SJCRH30 (cell line): ENCODE measurements at regions not wholly inside any gene's neighbourhood (a gene's known extent, or its start where the extent isn't known, plus 50 kb on each side); places are given as distances from the start of the nearest gene placed in this dataset.

Experiments
- DNase-seq, 2 experiments: peaks; one replicate each; pipeline ENCODE4 v3.0.0-alpha.2; 2015 to 2020
- H3K27ac ChIP-seq: fragments of 250-450 bp; sonication (Bioruptor Pico); 2 replicates; pipeline ENCODE4 v1.5.1; 2020; ENCODE audit warnings: mild to moderate bottlenecking, moderate library complexity
- H3K27me3 ChIP-seq: fragments of 250-450 bp; sonication (Bioruptor Pico); 2 replicates; pipeline ENCODE4 v1.5.1; 2020; ENCODE audit warnings: mild to moderate bottlenecking, moderate library complexity
- H3K36me3 ChIP-seq: fragments of 250-450 bp; sonication (Bioruptor Pico); 2 replicates; pipeline ENCODE4 v1.5.1; 2020; ENCODE audit warnings: mild to moderate bottlenecking, moderate library complexity
- H3K4me1 ChIP-seq: fragments of 250-450 bp; sonication (Bioruptor Pico); 2 replicates; pipeline ENCODE4 v1.5.1; 2020; ENCODE audit warnings: mild to moderate bottlenecking, moderate library complexity
- H3K4me3 ChIP-seq: fragments of 250-450 bp; sonication (Bioruptor Pico); 2 replicates; pipeline ENCODE4 v1.5.1; 2020; ENCODE audit warnings: mild to moderate bottlenecking, moderate library complexity
- H3K9me3 ChIP-seq: fragments of 250-450 bp; sonication (Bioruptor Pico); replicated peaks from 2 replicates; pipeline ENCODE4 v1.5.1; 2020; ENCODE audit warnings: mild to moderate bottlenecking, moderate library complexity

- H3K27me3 ChIP-seq: no peaks in the 10 kb centered on the region; the same call in 1 of the 2 replicates
- no peaks in the 10 kb centered on the region for H3K9me3 ChIP-seq
- no peak for DNase-seq
Observed at GRCh38 chr11:70710192-70710591, 311.9 kb downstream of the CTTN start.

GRCh38 chr11:70710601-70711000, 312.3 kb downstream of the CTTN start:
- H3K27ac ChIP-seq: no peak overlapping the region
- H3K9me3 ChIP-seq: no peaks in the 10 kb centered on the region
- H3K4me1 ChIP-seq: no peaks in the 10 kb centered on the region
- H3K27me3 ChIP-seq: no peaks in the 10 kb centered on the region; the same call in 1 of the 2 replicates
- no peak overlapping the region for H3K4me3 ChIP-seq
- H3K36me3 ChIP-seq: no peaks in the 10 kb centered on the region
- no peak for DNase-seq

More at GRCh38 chr11:70710192-70710591, 311.9 kb downstream of the CTTN start:
- H3K4me3 ChIP-seq: no peak overlapping the region
- H3K36me3 ChIP-seq: no peaks in the 10 kb centered on the region
- no peaks in the 10 kb centered on the region for H3K4me1 ChIP-seq
- H3K27ac ChIP-seq: no peak overlapping the region

- no peak for DNase-seq
- Histone ChIP-seq H3K4me3 (no peak overlapping the region), H3K4me1 (no peaks in the 10 kb centered on the region), H3K9me3 (no peaks in the 10 kb centered on the region), H3K27me3 (no peaks in the 10 kb centered on the region; the same call in 1 of the 2 replicates), H3K27ac (no peak overlapping the region), H3K36me3 (no peaks in the 10 kb centered on the region)
Observed at GRCh38 chr11:70711095-70711910, 313.0 kb downstream of the CTTN start.

- Histone ChIP-seq H3K36me3 (no peaks in the 10 kb centered on the region), H3K27ac (no peak overlapping the region), H3K27me3 (no peaks in the 10 kb centered on the region; the same call in 1 of the 2 replicates), H3K9me3 (no peaks in the 10 kb centered on the region), H3K4me1 (no peaks in the 10 kb centered on the region), H3K4me3 (no peak overlapping the region)
- DNase-seq: no peak
Observed at GRCh38 chr11:70711911-70712185, 313.5 kb downstream of the CTTN start.

- Histone ChIP-seq H3K36me3 (no peaks in the 10 kb centered on the region), H3K27ac (no peak overlapping the region), H3K4me1 (no peaks in the 10 kb centered on the region), H3K27me3 (no peaks in the 10 kb centered on the region; the same call in 1 of the 2 replicates), H3K9me3 (no peaks in the 10 kb centered on the region), H3K4me3 (no peak overlapping the region)
- no peak for DNase-seq
Observed at GRCh38 chr11:70712471-70712870, 314.1 kb downstream of the CTTN start.

- Histone ChIP-seq H3K27ac (no peak overlapping the region), H3K9me3 (no peaks in the 10 kb centered on the region), H3K4me1 (no peaks in the 10 kb centered on the region), H3K36me3 (no peaks in the 10 kb centered on the region), H3K4me3 (no peak overlapping the region), H3K27me3 (no peaks in the 10 kb centered on the region; the same call in 1 of the 2 replicates)
- DNase-seq: no peak
Observed at GRCh38 chr11:70713086-70713835, 314.9 kb downstream of the CTTN start.

GRCh38 chr11:70713988-70714665, 315.8 kb downstream of the CTTN start:
- Histone ChIP-seq H3K4me1 (no peaks in the 10 kb centered on the region), H3K27ac (no peak overlapping the region), H3K36me3 (no peaks in the 10 kb centered on the region), H3K27me3 (no peaks in the 10 kb centered on the region; the same call in 1 of the 2 replicates), H3K9me3 (no peaks in the 10 kb centered on the region), H3K4me3 (no peak overlapping the region)
- DNase-seq: no peak

GRCh38 chr11:70715166-70715951, 317.0 kb downstream of the CTTN start:
- Histone ChIP-seq H3K36me3 (no peaks in the 10 kb centered on the region), H3K27me3 (no peaks in the 10 kb centered on the region; the same call in 1 of the 2 replicates), H3K27ac (no peak overlapping the region), H3K9me3 (no peaks in the 10 kb centered on the region), H3K4me1 (no peaks in the 10 kb centered on the region), H3K4me3 (no peak overlapping the region)
- no peak for DNase-seq

GRCh38 chr11:70716216-70716615, 317.9 kb downstream of the CTTN start:
- no peaks in the 10 kb centered on the region for H3K9me3 ChIP-seq
- no peak overlapping the region for H3K4me3 ChIP-seq
- H3K27ac ChIP-seq: no peak overlapping the region
- H3K36me3 ChIP-seq: no peaks in the 10 kb centered on the region
- H3K27me3 ChIP-seq: no peaks in the 10 kb centered on the region; the same call in 1 of the 2 replicates
- H3K4me1 ChIP-seq: no peaks in the 10 kb centered on the region
- no peak for DNase-seq

GRCh38 chr11:70716986-70717775, 318.9 kb downstream of the CTTN start:
- Histone ChIP-seq H3K9me3 (no peaks in the 10 kb centered on the region), H3K4me1 (no peaks in the 10 kb centered on the region), H3K27me3 (no peaks in the 10 kb centered on the region; the same call in 1 of the 2 replicates), H3K27ac (no peak overlapping the region), H3K4me3 (no peak overlapping the region), H3K36me3 (no peaks in the 10 kb centered on the region)
- no peak for DNase-seq

GRCh38 chr11:70717936-70718595, 319.7 kb downstream of the CTTN start:
- Histone ChIP-seq H3K27me3 (no peaks in the 10 kb centered on the region; the same call in 1 of the 2 replicates), H3K36me3 (no peaks in the 10 kb centered on the region), H3K9me3 (no peaks in the 10 kb centered on the region), H3K4me1 (no peaks in the 10 kb centered on the region), H3K27ac (no peak overlapping the region), H3K4me3 (no peak overlapping the region)
- DNase-seq: no peak

GRCh38 chr11:70719516-70719915, 321.2 kb downstream of the CTTN start:
- no peak for DNase-seq
- Histone ChIP-seq H3K4me1 (no peaks in the 10 kb centered on the region), H3K9me3 (no peaks in the 10 kb centered on the region), H3K4me3 (no peak overlapping the region), H3K27ac (no peak overlapping the region), H3K27me3 (no peaks in the 10 kb centered on the region; the same call in 1 of the 2 replicates), H3K36me3 (no peaks in the 10 kb centered on the region)

GRCh38 chr11:70720281-70720680, 322.0 kb downstream of the CTTN start:
- Histone ChIP-seq H3K27me3 (no peaks in the 10 kb centered on the region; the same call in 1 of the 2 replicates), H3K4me1 (no peaks in the 10 kb centered on the region; the same call in 1 of the 2 replicates), H3K27ac (no peak overlapping the region), H3K4me3 (no peak overlapping the region), H3K36me3 (no peaks in the 10 kb centered on the region), H3K9me3 (no peaks in the 10 kb centered on the region)
- no peak for DNase-seq
